D341Med (cell line): ENCODE measurements at regions not wholly inside any gene's neighbourhood (a gene's known extent, or its start where the extent isn't known, plus 50 kb on each side); places are given as distances from the start of the nearest gene placed in this dataset.
"Not testable (repeated sequence)": the region's sequence is repeated elsewhere in the genome, so short reads cannot be mapped to it uniquely, and the experiment has no call there.

Source experiments
- DNase-seq: peaks from one replicate; pipeline ENCODE4 v3.0.0; 2012; ENCODE audit warnings: low spot score

GRCh38 chr18:60319129-60319528, 53.4 kb downstream of the MC4R start:
- DNase-seq: no peak

- no peak for DNase-seq
These were observed 60.8 kb downstream of the MC4R start for GRCh38 chr18:60311676-60312360.

- DNase-seq: no peak
These were observed 76.9 kb downstream of the MC4R start for GRCh38 chr18:60295674-60296073.

- peak; percentile 56 for DNase-seq
These were observed 80.4 kb downstream of the MC4R start for GRCh38 chr18:60292186-60292585.

GRCh38 chr18:60279391-60279790, 93.2 kb downstream of the MC4R start:
- DNase-seq: no peak

GRCh38 chr18:60277855-60278480, 94.6 kb downstream of the MC4R start:
- DNase-seq: no peak

GRCh38 chr18:60267391-60268058, 105.0 kb downstream of the MC4R start:
- DNase-seq: no peak

- no peak for DNase-seq
These were observed 106.0 kb downstream of the MC4R start for GRCh38 chr18:60266558-60266957.

- DNase-seq: no peak
These were observed 113.4 kb downstream of the MC4R start for GRCh38 chr18:60259052-60259681.

- no peak for DNase-seq
These were observed 123.2 kb downstream of the MC4R start for GRCh38 chr18:60249388-60249787.

- no peak for DNase-seq
These were observed 123.9 kb downstream of the MC4R start for GRCh38 chr18:60248336-60249330.

- no peak for DNase-seq
These were observed 125.5 kb downstream of the MC4R start for GRCh38 chr18:60247103-60247502.

GRCh38 chr18:60246606-60247005, 126.0 kb downstream of the MC4R start:
- DNase-seq: no peak

GRCh38 chr18:60245096-60245495, 127.5 kb downstream of the MC4R start:
- DNase-seq: no peak

GRCh38 chr18:60239024-60239710, 133.4 kb downstream of the MC4R start:
- DNase-seq: not testable (repeated sequence)

GRCh38 chr18:60235164-60235563, 137.4 kb downstream of the MC4R start:
- DNase-seq: no peak

- DNase-seq: no peak
These were observed 140.0 kb downstream of the MC4R start for GRCh38 chr18:60232541-60232940.

- DNase-seq: no peak
These were observed 143.7 kb downstream of the MC4R start for GRCh38 chr18:60228609-60229595.

GRCh38 chr18:60215432-60215831, 157.1 kb downstream of the MC4R start:
- DNase-seq: no peak

- DNase-seq: no peak
These were observed 163.5 kb downstream of the MC4R start for GRCh38 chr18:60209042-60209441.
